ENCODE measurements at regions not wholly inside any gene's neighbourhood (a gene's known extent, or its start where the extent isn't known, plus 50 kb on each side); places are given as distances from the start of the nearest gene placed in this dataset.
"Not testable (repeated sequence)": the region's sequence is repeated elsewhere in the genome, so short reads cannot be mapped to it uniquely, and the experiment has no call there.

- not testable (repeated sequence) for DNase-seq (ENCODE audit: low read depth, low spot score)
Observed at GRCh38 chr18:7178568-7178967, 52.3 kb upstream of the LRRC30 start.

- DNase-seq (ENCODE audit: low read depth, low spot score): peak; percentile 15
Observed at GRCh38 chr18:7177116-7177744, 53.7 kb upstream of the LRRC30 start.

- DNase-seq (ENCODE audit: low read depth, low spot score): no peak
Observed at GRCh38 chr18:7174344-7175095, 56.4 kb upstream of the LRRC30 start.

GRCh38 chr18:7173216-7173615, 55.6 kb upstream of the LAMA1 start:
- no peak for DNase-seq (ENCODE audit: low read depth, low spot score)

GRCh38 chr18:7172611-7173010, 55.0 kb upstream of the LAMA1 start:
- no peak for DNase-seq (ENCODE audit: low read depth, low spot score)

- no peak for DNase-seq (ENCODE audit: low read depth, low spot score)
Observed at GRCh38 chr18:7170292-7170691, 52.7 kb upstream of the LAMA1 start.

- DNase-seq (ENCODE audit: low read depth, low spot score): no peak
Observed at GRCh38 chr18:7169601-7170000, 52.0 kb upstream of the LAMA1 start.

GRCh38 chr18:7168408-7168807, 50.8 kb upstream of the LAMA1 start:
- no peak for DNase-seq (ENCODE audit: low read depth, low spot score)

All from brain pericyte (primary cell).